ENCODE measurements at regions not wholly inside any gene's neighbourhood (a gene's known extent, or its start where the extent isn't known, plus 50 kb on each side); places are given as distances from the start of the nearest gene placed in this dataset.

DNA sequence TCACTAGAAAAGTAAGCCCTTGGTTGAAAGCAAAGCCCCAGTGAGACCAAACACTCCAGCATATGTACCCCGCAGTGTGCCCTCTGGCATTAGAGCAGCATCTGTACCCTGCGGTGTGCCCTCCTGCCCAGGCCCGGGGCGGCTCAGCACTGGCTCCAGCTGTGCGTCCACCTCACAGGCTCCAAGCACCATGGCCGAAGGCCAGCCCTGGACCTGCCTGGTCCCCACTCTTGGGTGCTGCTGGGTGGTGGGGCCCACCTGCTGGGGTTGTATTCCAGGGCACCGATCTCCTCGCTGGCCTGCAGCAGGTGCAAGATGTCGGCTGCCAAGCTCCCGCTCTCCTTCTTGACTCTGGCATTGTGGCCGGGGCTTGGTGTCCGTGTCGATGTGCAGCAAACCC lies 230.2 kb downstream of the TUBA3C start:
- H3K9ac ChIP-seq (ENCODE audit: control insufficient read depth, insufficient read depth, low read length), result no peak overlapping the region
- WGBS (ENCODE audit: insufficient coverage, insufficient replicate concordance, low lambda C conversion rate, missing lambda C conversion rate), result 65% methylated on average over 13 of the region's 13 CpGs
- H3K9me3 ChIP-seq (replicated peaks; ENCODE audit: control insufficient read depth, insufficient read depth, low read length), result no peaks in the 10 kb centered on the region; the same call in 2 of the 3 replicates
- H3K79me2 ChIP-seq (ENCODE audit: control insufficient read depth, insufficient read depth, low read length), result no peaks in the 10 kb centered on the region
- POLR2A ChIA-PET, result no interaction called here
- in situ Hi-C loops (cut with MboI), result no loop called here
- CTCF ChIA-PET, result no interaction called here
- no peak for FAIRE-seq
- no peak for TF ChIP-seq SREBF2 (IDR thresholded peaks at IDR 0.05; ENCODE audit: low read length)
- TF ChIP-seq BRCA1 (IDR thresholded peaks at IDR 0.05; ENCODE audit: low read depth, low read length), result no peak
- TF ChIP-seq GABPA (IDR thresholded peaks at IDR 0.05; ENCODE audit: low read depth), result no peak
- TF ChIP-seq, protein P1, sequence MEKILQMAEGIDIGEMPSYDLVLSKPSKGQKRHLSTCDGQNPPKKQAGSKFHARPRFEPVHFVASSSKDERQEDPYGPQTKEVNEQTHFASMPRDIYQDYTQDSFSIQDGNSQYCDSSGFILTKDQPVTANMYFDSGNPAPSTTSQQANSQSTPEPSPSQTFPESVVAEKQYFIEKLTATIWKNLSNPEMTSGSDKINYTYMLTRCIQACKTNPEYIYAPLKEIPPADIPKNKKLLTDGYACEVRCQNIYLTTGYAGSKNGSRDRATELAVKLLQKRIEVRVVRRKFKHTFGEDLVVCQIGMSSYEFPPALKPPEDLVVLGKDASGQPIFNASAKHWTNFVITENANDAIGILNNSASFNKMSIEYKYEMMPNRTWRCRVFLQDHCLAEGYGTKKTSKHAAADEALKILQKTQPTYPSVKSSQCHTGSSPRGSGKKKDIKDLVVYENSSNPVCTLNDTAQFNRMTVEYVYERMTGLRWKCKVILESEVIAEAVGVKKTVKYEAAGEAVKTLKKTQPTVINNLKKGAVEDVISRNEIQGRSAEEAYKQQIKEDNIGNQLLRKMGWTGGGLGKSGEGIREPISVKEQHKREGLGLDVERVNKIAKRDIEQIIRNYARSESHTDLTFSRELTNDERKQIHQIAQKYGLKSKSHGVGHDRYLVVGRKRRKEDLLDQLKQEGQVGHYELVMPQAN (conservative IDR thresholded peaks at IDR 0.05), result no peak
- no peak for TF ChIP-seq RBBP5 (conservative IDR thresholded peaks at IDR 0.05)
- TF ChIP-seq SMARCA5 (IDR thresholded peaks at IDR 0.05), result no peak
- no peak overlapping the region for H3K27ac ChIP-seq (ENCODE audit: control insufficient read depth, insufficient read depth)
- no TSS peak for BruUV-seq (replicated peaks)
- H3K27me3 ChIP-seq (replicated peaks in 1 of 2; ENCODE audit: control insufficient read depth in 2 of 2, insufficient read depth in 2 of 2, low read length in 1 of 2), result no peaks in the 10 kb centered on the region
- no peaks in the 10 kb centered on the region for H3K36me3 ChIP-seq (ENCODE audit: control insufficient read depth in 2 of 2, insufficient read depth in 2 of 2, low read length in 1 of 2)
- no peak overlapping the region for H3K4me3 ChIP-seq
- ATAC-seq, result no peak
- no peaks in the 10 kb centered on the region for H3K4me1 ChIP-seq (ENCODE audit: control insufficient read depth, insufficient read depth, low read length)
- intact Hi-C loops (cut with micrococcal nuclease; ENCODE audit: unreplicated experiment), result no loop called here
- RAD21 ChIA-PET (ENCODE audit: unreplicated experiment), result no interaction called here
- no peaks in the 10 kb centered on the region for H4K20me1 ChIP-seq (ENCODE audit: control insufficient read depth, insufficient read depth)
- SMC1A ChIA-PET (ENCODE audit: uncharacterized antibody, unreplicated experiment), result no interaction called here
- no peak overlapping the region for H2AFZ ChIP-seq (ENCODE audit: control insufficient read depth, low read depth, low read length)
- DNase-seq (ENCODE audit: low read depth, low spot score), result no peak
- no peak overlapping the region for H3K4me2 ChIP-seq (ENCODE audit: control insufficient read depth, insufficient read depth)

DNA sequence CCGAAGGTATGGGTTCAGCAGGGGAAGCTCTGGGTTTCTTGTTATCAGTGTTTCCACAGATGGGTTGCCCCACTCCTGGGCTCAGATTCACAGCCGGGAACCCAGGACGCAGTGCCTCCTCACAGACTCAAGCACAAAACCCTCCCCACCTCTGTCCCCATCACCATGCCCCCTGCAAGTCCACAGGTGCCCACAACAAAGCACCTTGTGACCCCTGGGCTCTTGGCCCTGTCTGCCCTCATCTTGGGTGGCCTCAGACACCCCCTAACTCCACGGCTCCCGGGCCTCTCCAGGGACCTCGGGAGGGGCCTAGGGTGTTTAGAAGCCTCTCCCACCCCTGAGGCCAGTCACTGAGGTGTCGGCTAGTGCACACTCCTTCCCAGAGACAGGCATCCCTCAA lies 231.7 kb downstream of the TUBA3C start:
- H3K4me1 ChIP-seq (ENCODE audit: control insufficient read depth, insufficient read depth, low read length), result no peaks in the 10 kb centered on the region
- WGBS (ENCODE audit: insufficient coverage, insufficient replicate concordance, low lambda C conversion rate, missing lambda C conversion rate), result 29% methylated on average over 7 of the region's 7 CpGs
- no peaks in the 10 kb centered on the region for H3K27me3 ChIP-seq (replicated peaks in 1 of 2; ENCODE audit: control insufficient read depth in 2 of 2, insufficient read depth in 2 of 2, low read length in 1 of 2)
- no peak overlapping the region for H3K4me2 ChIP-seq (ENCODE audit: control insufficient read depth, insufficient read depth)
- no peak for FAIRE-seq
- CTCF ChIA-PET, result no interaction called here
- no peak for DNase-seq (ENCODE audit: low read depth, low spot score)
- H3K9ac ChIP-seq (ENCODE audit: control insufficient read depth, insufficient read depth, low read length), result no peak overlapping the region
- no peaks in the 10 kb centered on the region for H4K20me1 ChIP-seq (ENCODE audit: control insufficient read depth, insufficient read depth)
- intact Hi-C loops (cut with micrococcal nuclease; ENCODE audit: unreplicated experiment), result no loop called here
- POLR2A ChIA-PET, result no interaction called here
- no peak overlapping the region for H2AFZ ChIP-seq (ENCODE audit: control insufficient read depth, low read depth, low read length)
- SMC1A ChIA-PET (ENCODE audit: uncharacterized antibody, unreplicated experiment), result no interaction called here
- no peaks in the 10 kb centered on the region for H3K36me3 ChIP-seq (ENCODE audit: control insufficient read depth in 2 of 2, insufficient read depth in 2 of 2, low read length in 1 of 2)
- H3K4me3 ChIP-seq, result no peak overlapping the region
- no peak for ATAC-seq
- H3K9me3 ChIP-seq (replicated peaks; ENCODE audit: control insufficient read depth, insufficient read depth, low read length), result no peaks in the 10 kb centered on the region; the same call in 2 of the 3 replicates
- in situ Hi-C loops (cut with MboI), result loop anchor here (10.0 kb wide), 1 partner anchor 55 kb away; no protein-coding TSS in a partner anchor
- no peaks in the 10 kb centered on the region for H3K79me2 ChIP-seq (ENCODE audit: control insufficient read depth, insufficient read depth, low read length)
- BruUV-seq (replicated peaks), result no TSS peak
- RAD21 ChIA-PET (ENCODE audit: unreplicated experiment), result no interaction called here
- no peak overlapping the region for H3K27ac ChIP-seq (ENCODE audit: control insufficient read depth, insufficient read depth)
- TF ChIP-seq, protein P2, sequence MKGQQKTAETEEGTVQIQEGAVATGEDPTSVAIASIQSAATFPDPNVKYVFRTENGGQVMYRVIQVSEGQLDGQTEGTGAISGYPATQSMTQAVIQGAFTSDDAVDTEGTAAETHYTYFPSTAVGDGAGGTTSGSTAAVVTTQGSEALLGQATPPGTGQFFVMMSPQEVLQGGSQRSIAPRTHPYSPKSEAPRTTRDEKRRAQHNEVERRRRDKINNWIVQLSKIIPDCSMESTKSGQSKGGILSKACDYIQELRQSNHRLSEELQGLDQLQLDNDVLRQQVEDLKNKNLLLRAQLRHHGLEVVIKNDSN (IDR thresholded peaks at IDR 0.05; ENCODE audit: borderline replicate concordance, extremely low read length, insufficient read depth, low read depth, low read length), result no peak
- no peak for TF ChIP-seq MEF2B (IDR thresholded peaks at IDR 0.05; ENCODE audit: partially characterized antibody, poor library complexity, severe bottlenecking)
- no peak for TF ChIP-seq KLF5 (IDR thresholded peaks at IDR 0.05; ENCODE audit: partially characterized antibody)
- TF ChIP-seq, protein P3, sequence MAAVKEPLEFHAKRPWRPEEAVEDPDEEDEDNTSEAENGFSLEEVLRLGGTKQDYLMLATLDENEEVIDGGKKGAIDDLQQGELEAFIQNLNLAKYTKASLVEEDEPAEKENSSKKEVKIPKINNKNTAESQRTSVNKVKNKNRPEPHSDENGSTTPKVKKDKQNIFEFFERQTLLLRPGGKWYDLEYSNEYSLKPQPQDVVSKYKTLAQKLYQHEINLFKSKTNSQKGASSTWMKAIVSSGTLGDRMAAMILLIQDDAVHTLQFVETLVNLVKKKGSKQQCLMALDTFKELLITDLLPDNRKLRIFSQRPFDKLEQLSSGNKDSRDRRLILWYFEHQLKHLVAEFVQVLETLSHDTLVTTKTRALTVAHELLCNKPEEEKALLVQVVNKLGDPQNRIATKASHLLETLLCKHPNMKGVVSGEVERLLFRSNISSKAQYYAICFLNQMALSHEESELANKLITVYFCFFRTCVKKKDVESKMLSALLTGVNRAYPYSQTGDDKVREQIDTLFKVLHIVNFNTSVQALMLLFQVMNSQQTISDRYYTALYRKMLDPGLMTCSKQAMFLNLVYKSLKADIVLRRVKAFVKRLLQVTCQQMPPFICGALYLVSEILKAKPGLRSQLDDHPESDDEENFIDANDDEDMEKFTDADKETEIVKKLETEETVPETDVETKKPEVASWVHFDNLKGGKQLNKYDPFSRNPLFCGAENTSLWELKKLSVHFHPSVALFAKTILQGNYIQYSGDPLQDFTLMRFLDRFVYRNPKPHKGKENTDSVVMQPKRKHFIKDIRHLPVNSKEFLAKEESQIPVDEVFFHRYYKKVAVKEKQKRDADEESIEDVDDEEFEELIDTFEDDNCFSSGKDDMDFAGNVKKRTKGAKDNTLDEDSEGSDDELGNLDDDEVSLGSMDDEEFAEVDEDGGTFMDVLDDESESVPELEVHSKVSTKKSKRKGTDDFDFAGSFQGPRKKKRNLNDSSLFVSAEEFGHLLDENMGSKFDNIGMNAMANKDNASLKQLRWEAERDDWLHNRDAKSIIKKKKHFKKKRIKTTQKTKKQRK (IDR thresholded peaks at IDR 0.05; ENCODE audit: low read depth, low read length), result no peak
- no peak for TF ChIP-seq CHD4 (IDR thresholded peaks at IDR 0.05)
- TF ChIP-seq, protein P4, sequence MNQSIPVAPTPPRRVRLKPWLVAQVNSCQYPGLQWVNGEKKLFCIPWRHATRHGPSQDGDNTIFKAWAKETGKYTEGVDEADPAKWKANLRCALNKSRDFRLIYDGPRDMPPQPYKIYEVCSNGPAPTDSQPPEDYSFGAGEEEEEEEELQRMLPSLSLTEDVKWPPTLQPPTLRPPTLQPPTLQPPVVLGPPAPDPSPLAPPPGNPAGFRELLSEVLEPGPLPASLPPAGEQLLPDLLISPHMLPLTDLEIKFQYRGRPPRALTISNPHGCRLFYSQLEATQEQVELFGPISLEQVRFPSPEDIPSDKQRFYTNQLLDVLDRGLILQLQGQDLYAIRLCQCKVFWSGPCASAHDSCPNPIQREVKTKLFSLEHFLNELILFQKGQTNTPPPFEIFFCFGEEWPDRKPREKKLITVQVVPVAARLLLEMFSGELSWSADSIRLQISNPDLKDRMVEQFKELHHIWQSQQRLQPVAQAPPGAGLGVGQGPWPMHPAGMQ (IDR thresholded peaks at IDR 0.05; ENCODE audit: borderline replicate concordance), result no peak

Measured in GM12878 (cell line).